Left lobe of liver (tissue), 2 donors: ENCODE measurements at regions not wholly inside any gene's neighbourhood (a gene's known extent, or its start where the extent isn't known, plus 50 kb on each side); places are given as distances from the start of the nearest gene placed in this dataset.

Source experiments
- ATAC-seq: fragments of 200-7000 bp; cut with Tn5 transposase; one replicate; pipeline ENCODE4 v1.9.1; 2020; ENCODE audit warnings: mild to moderate bottlenecking, moderate library complexity
- DNase-seq: peaks from one replicate; pipeline ENCODE4 v3.0.0-alpha.2; 2020; ENCODE audit warnings: low spot score
- donor health status: DM: no; HTN: no; CAD: no; lungs with moderate emphysema.
- donor health status: DM: no; HTN: yes; CAD: no.

DNA sequence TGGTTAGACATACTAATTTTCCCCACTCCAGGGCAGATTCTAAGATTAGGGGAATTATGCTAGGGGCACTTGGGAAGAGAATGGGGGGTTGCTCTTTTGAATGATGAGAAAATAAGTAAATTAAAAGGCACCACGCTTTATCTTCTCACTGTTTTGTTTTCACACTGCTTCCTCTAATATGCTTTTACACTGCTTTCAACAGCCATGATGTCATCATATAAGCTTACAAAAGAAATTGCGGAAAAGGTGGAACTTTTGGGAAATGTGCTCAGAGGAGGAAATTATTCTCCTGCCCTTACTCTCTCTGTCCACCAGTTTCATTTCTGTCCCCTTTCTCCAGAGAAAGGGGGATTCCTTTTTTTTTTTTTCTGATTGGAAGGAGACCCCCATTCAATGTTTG is 308.2 kb downstream of the TOX3 start:
- DNase-seq (no peak), ATAC-seq (no peak)

DNA sequence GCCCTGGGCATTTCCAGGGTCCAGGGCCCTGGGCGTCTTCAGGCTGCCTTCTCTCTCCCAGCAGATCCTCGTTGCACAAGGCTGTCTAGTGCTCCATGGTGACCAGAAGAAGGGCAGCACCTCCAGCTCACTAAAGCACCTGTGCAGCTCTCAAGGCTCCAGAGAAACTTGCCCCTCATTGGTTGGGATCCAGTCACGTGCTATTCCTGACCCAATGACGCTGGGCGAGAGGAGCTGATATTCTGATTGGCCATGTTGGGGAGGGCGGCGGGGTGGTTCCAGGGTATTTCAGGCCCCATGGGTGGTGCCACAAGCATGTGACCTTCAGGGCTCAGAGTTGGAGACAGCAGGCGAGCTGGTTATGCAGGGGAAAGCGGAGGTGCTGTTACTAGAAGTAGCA is 309.1 kb downstream of the TOX3 start:
- ATAC-seq (no peak), DNase-seq (no peak)

GRCh38 chr16:52235186-52235585 is 311.8 kb downstream of the TOX3 start:
- DNase-seq (no peak), ATAC-seq (no peak)

GRCh38 chr16:52234626-52235025 is 312.3 kb downstream of the TOX3 start:
- DNase-seq: no peak
- ATAC-seq: no peak

DNA sequence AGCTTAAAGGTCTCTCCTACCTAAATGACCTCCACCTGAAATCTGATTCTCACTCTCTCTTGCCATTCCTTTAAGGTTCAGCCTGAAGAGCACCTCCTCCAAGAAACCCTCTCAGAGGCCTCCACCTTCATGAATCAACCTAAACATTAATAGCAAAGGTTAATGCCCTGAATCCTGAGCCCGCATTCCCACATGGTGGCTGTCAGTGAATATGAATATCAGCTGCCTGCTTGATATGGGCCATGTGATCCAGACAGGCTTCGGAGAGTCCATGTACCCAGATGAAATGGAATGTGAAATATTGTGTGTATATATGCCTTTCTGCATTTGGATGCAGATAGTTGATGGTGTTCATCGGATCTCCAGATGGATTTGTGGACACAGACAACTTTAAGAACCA is 317.5 kb downstream of the TOX3 start:
- no peak for DNase-seq

GRCh38 chr16:52227851-52228250 is 319.1 kb downstream of the TOX3 start:
- no peak for ATAC-seq
- DNase-seq: no peak

More for the DNA sequence above, 317.5 kb downstream of the TOX3 start:
- ATAC-seq: no peak

DNA sequence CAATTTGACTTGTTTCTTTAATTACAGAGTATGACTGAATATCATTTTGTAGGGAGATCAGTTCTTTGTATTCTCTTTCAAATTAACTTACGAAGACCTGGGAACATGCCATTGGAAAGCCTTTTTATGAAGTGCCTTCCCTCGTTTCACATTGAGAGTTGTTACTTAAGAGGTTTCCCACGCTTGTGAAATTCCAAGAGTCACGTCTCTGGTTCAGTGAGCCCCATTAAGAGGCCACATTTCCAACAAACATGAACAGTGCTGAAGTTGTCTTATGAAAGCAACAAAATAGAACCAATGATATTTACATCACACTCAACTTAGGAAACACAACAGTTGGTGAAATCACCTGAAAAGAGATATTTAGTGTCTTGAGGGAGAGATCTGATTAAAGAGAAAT is 334.1 kb downstream of the TOX3 start:
- DNase-seq (no peak), ATAC-seq (no peak)

DNA sequence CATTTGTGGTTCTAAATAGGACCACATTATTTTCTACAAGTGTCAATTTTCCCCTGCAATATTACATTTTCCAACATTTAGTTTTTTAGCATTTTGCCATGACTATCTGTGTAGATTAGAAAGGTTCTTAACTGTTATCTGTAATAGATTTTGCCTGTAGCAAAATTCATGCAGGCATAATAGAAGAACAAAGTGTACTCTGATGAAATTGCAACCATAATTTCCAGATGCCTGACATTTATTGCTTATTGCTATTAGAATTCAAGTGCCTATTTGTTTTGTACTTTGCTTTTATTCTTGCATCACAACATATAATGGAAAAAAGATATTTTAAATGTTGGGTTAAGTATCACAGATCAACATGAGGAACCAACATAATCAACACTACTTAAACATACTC is 337.7 kb downstream of the TOX3 start:
- DNase-seq (no peak), ATAC-seq (no peak)

GRCh38 chr16:52203096-52203495 is 343.8 kb downstream of the TOX3 start:
- ATAC-seq (no peak), DNase-seq (no peak)

GRCh38 chr16:52193441-52193840 is 353.5 kb downstream of the TOX3 start:
- DNase-seq (no peak), ATAC-seq (peak; percentile 37)

- DNase-seq: peak; percentile 74
- ATAC-seq: peak; percentile 99
Observed at GRCh38 chr16:52191531-52192134, 355.3 kb downstream of the TOX3 start.

DNA sequence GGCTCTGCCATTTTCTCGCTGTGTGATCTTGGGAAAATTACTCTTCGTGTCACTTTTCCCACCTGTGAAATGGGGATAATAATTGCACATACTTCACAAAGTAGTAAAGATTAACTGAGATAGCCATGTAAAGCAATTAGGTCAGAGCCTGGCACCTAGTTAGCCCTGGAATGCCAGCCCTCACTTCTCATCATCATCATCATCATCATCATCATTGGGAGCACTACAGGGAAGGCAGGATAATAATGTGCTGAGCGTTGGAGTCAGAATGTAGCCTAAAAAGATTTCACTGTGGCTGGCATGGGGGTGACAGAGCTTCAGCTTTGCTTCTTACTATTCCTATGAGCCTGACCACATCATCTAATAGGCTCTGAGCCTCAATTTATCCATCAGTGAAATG is 362.6 kb downstream of the TOX3 start:
- DNase-seq (no peak), ATAC-seq (no peak)

- DNase-seq: no peak
- no peak for ATAC-seq
Observed at GRCh38 chr16:52182840-52183239, 364.1 kb downstream of the TOX3 start.

DNA sequence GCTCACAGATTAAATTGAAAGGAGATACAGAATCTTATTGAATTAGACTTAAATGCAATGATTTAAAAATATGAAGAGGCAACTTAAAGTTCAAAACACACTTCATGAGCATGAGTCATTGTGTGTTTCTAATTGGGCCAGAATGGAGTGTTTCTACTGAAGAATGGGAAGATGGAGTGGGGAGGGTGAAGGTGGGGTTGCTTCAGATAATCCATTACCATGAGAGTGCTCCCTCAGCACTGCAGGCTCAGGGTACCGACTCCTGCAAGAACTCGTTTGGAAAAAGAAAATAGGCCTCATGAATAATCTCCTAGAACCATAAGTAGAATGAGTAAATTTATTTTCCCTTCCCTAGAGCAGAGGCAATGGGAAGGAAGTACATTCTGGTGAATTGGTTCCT is 372.8 kb downstream of the TOX3 start:
- no peak for DNase-seq
- no peak for ATAC-seq

GRCh38 chr16:52171481-52171880 is 375.5 kb downstream of the TOX3 start:
- DNase-seq (no peak), ATAC-seq (no peak)

GRCh38 chr16:52167328-52167727 is 379.6 kb downstream of the TOX3 start:
- no peak for DNase-seq
- ATAC-seq: no peak

GRCh38 chr16:52165961-52166360 is 381.0 kb downstream of the TOX3 start:
- ATAC-seq: no peak
- no peak for DNase-seq

GRCh38 chr16:52149003-52149402 is 397.9 kb downstream of the TOX3 start:
- ATAC-seq (no peak), DNase-seq (no peak)

GRCh38 chr16:52141871-52142270 is 405.1 kb downstream of the TOX3 start:
- no peak for ATAC-seq
- DNase-seq: no peak

DNA sequence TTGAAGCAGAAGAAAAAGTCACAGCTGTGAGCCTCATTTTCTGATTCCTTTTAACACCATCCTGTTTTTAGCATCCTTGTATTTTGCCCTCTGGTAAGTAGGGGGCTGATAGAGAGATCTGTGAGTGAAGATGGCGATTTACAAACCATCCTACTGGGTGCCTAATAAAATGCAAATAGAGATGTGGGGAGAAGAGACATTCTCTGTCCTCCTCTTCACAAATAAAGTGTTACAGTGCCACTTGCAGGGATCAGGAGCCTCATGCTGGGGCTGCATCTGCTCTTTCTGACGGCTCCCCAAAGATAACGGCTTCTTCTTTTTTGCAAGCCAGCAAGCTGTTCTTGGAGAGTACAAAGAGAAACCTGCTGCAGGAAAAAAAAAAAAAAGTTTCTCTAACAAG is 418.6 kb downstream of the TOX3 start:
- DNase-seq (no peak), ATAC-seq (no peak)

GRCh38 chr16:52123842-52124241 is 423.1 kb downstream of the TOX3 start:
- no peak for ATAC-seq

DNA sequence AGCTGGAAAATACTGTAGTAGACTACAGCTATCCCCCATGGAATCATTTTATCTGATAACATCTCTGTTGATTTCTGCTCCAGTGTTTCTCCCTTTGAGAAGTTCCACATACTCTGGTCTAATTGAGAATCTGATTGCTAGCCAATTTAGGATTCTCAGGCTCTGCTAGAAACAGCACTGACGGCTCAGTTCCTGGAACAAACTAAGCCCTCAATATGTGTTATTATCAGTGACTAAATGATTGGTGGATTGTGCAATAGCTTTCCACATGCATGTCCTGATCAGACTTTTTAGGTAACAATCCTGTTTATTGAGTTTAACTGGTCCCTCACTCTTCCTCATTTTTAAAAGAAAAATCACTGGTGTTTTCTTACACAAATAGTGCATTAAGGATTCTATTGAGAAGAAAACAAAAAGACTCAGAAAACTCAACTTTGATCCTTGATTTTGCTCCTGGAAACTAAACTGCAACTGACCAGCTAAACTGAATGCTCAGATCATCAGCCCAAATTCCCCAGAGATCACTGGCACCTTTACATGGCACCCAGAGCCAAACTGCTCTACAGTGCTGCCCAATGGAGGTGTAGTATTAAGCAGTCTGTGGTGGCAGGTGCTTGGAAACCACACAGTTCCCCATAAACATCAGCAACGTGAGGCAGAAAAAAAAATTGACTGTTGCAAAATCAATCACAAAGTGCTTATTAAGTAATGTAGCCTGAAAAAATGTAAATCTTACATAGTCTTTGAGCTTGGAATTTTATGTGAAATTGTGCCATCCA is 423.7 kb downstream of the TOX3 start:
- DNase-seq (no peak), ATAC-seq (no peak)

More at GRCh38 chr16:52123842-52124241, 423.1 kb downstream of the TOX3 start:
- no peak for DNase-seq

GRCh38 chr16:52117171-52117570 is 429.8 kb downstream of the TOX3 start:
- ATAC-seq: no peak
- no peak for DNase-seq
